ENCODE measurements at regions not wholly inside any gene's neighbourhood (a gene's known extent, or its start where the extent isn't known, plus 50 kb on each side); places are given as distances from the start of the nearest gene placed in this dataset.

- no peak overlapping the region for H3K4me3 ChIP-seq (ENCODE audit: low read length in 3 of 3)
- intact Hi-C loops (cut with DNase I), result no loop called here
- H3K9ac ChIP-seq (ENCODE audit: low read length in 3 of 3), result no peak overlapping the region
- no peaks in the 10 kb centered on the region for H3K9me3 ChIP-seq (ENCODE audit: control insufficient read depth in 2 of 3, insufficient read depth in 1 of 3, low read length in 3 of 3)
- H3K36me3 ChIP-seq (ENCODE audit: control insufficient read depth in 2 of 3, insufficient read depth in 3 of 3, low read length in 3 of 3), result no peaks in the 10 kb centered on the region
- TF ChIP-seq CTCF (IDR thresholded peaks at IDR 0.05; ENCODE audit: borderline replicate concordance, extremely low read depth, insufficient read depth), result no peak
- FAIRE-seq (no peak), DNase-seq (no peak)
- no peak overlapping the region for H3K27ac ChIP-seq (ENCODE audit: low read depth in 2 of 2, low read length in 2 of 2)
- H3K27me3 ChIP-seq (ENCODE audit: control insufficient read depth, insufficient read depth, low read length), result peaks cover 2% of the 10 kb centered on the region
- no peaks in the 10 kb centered on the region for H3K4me1 ChIP-seq (ENCODE audit: control insufficient read depth in 2 of 3, insufficient read depth in 2 of 3, low read depth in 1 of 3, low read length in 3 of 3)
Measured at GRCh38 chr12:4969405-4969804, 59.7 kb downstream of the KCNA1 start.

- no peak for TF ChIP-seq CTCF (IDR thresholded peaks at IDR 0.05; ENCODE audit: borderline replicate concordance, extremely low read depth, insufficient read depth)
- no peak for FAIRE-seq
Measured at GRCh38 chr12:4974217-4974616, 64.5 kb downstream of the KCNA1 start.

GRCh38 chr12:4975574-4975973 is 65.9 kb downstream of the KCNA1 start:
- DNase-seq (no peak), FAIRE-seq (no peak)
- Histone ChIP-seq H3K4me3 (ENCODE audit: low read length in 3 of 3) (no peak overlapping the region), H3K27ac (ENCODE audit: low read depth in 2 of 2, low read length in 2 of 2) (no peak overlapping the region), H3K36me3 (ENCODE audit: control insufficient read depth in 2 of 3, insufficient read depth in 3 of 3, low read length in 3 of 3) (no peaks in the 10 kb centered on the region), H3K4me1 (ENCODE audit: control insufficient read depth in 2 of 3, insufficient read depth in 2 of 3, low read depth in 1 of 3, low read length in 3 of 3) (no peaks in the 10 kb centered on the region), H3K9ac (ENCODE audit: low read length in 3 of 3) (no peak overlapping the region), H3K9me3 (ENCODE audit: control insufficient read depth in 2 of 3, insufficient read depth in 1 of 3, low read length in 3 of 3) (no peaks in the 10 kb centered on the region), H3K27me3 (ENCODE audit: control insufficient read depth, insufficient read depth, low read length) (peaks cover 2% of the 10 kb centered on the region)
- no peak for TF ChIP-seq CTCF (IDR thresholded peaks at IDR 0.05; ENCODE audit: borderline replicate concordance, extremely low read depth, insufficient read depth)
- intact Hi-C loops (cut with DNase I), result no loop called here

More at GRCh38 chr12:4974217-4974616, 64.5 kb downstream of the KCNA1 start:
- Histone ChIP-seq H3K36me3 (ENCODE audit: control insufficient read depth in 2 of 3, insufficient read depth in 3 of 3, low read length in 3 of 3) (no peaks in the 10 kb centered on the region), H3K4me1 (ENCODE audit: control insufficient read depth in 2 of 3, insufficient read depth in 2 of 3, low read depth in 1 of 3, low read length in 3 of 3) (no peaks in the 10 kb centered on the region), H3K9me3 (ENCODE audit: control insufficient read depth in 2 of 3, insufficient read depth in 1 of 3, low read length in 3 of 3) (no peaks in the 10 kb centered on the region), H3K4me3 (ENCODE audit: low read length in 3 of 3) (no peak overlapping the region), H3K27me3 (ENCODE audit: control insufficient read depth, insufficient read depth, low read length) (peaks cover 2% of the 10 kb centered on the region), H3K27ac (ENCODE audit: low read depth in 2 of 2, low read length in 2 of 2) (no peak overlapping the region), H3K9ac (ENCODE audit: low read length in 3 of 3) (no peak overlapping the region)
- no peak for DNase-seq
- intact Hi-C loops (cut with DNase I), result no loop called here

GRCh38 chr12:4977102-4977501 is 66.6 kb upstream of the KCNA5 start:
- H3K27ac ChIP-seq (ENCODE audit: low read depth in 2 of 2, low read length in 2 of 2), result no peak overlapping the region
- H3K4me3 ChIP-seq (ENCODE audit: low read length in 3 of 3), result no peak overlapping the region
- DNase-seq, result no peak
- TF ChIP-seq CTCF (IDR thresholded peaks at IDR 0.05; ENCODE audit: borderline replicate concordance, extremely low read depth, insufficient read depth), result no peak
- H3K27me3 ChIP-seq (ENCODE audit: control insufficient read depth, insufficient read depth, low read length), result no peaks in the 10 kb centered on the region
- H3K36me3 ChIP-seq (ENCODE audit: control insufficient read depth in 2 of 3, insufficient read depth in 3 of 3, low read length in 3 of 3), result no peaks in the 10 kb centered on the region
- intact Hi-C loops (cut with DNase I), result no loop called here
- no peak overlapping the region for H3K9ac ChIP-seq (ENCODE audit: low read length in 3 of 3)
- no peak for FAIRE-seq
- no peaks in the 10 kb centered on the region for H3K4me1 ChIP-seq (ENCODE audit: control insufficient read depth in 2 of 3, insufficient read depth in 2 of 3, low read depth in 1 of 3, low read length in 3 of 3)
- no peaks in the 10 kb centered on the region for H3K9me3 ChIP-seq (ENCODE audit: control insufficient read depth in 2 of 3, insufficient read depth in 1 of 3, low read length in 3 of 3)

Measured in kidney (tissue), 13 donors.